Islet precursor cell (in vitro differentiated cells): ENCODE measurements at regions not wholly inside any gene's neighbourhood (a gene's known extent, or its start where the extent isn't known, plus 50 kb on each side); places are given as distances from the start of the nearest gene placed in this dataset.

Source experiments
- DNase-seq: peaks from one replicate; pipeline ENCODE4 v3.0.0-alpha.2; 2018

- DNase-seq: no peak
These were observed 332.6 kb upstream of the MANEA start for GRCh38 chr6:95244751-95245150.

GRCh38 chr6:95248499-95248898 lies 328.8 kb upstream of the MANEA start:
- no peak for DNase-seq

- DNase-seq: no peak
These were observed 328.2 kb upstream of the MANEA start for GRCh38 chr6:95249175-95249574.

- DNase-seq: no peak
These were observed 327.7 kb upstream of the MANEA start for GRCh38 chr6:95249661-95250060.

- DNase-seq: no peak
These were observed 313.5 kb upstream of the MANEA start for GRCh38 chr6:95263840-95264239.

GRCh38 chr6:95266537-95267258 lies 310.6 kb upstream of the MANEA start:
- DNase-seq: peak; percentile 78

GRCh38 chr6:95274686-95275235 lies 302.6 kb upstream of the MANEA start:
- DNase-seq: no peak

GRCh38 chr6:95279616-95280015 lies 297.7 kb upstream of the MANEA start:
- DNase-seq: no peak

- no peak for DNase-seq
These were observed 296.6 kb upstream of the MANEA start for GRCh38 chr6:95280686-95281273.

GRCh38 chr6:95285881-95286280 lies 291.5 kb upstream of the MANEA start:
- DNase-seq: no peak

GRCh38 chr6:95286874-95287273 lies 290.5 kb upstream of the MANEA start:
- no peak for DNase-seq

GRCh38 chr6:95288251-95288650 lies 289.1 kb upstream of the MANEA start:
- no peak for DNase-seq

GRCh38 chr6:95292011-95292410 lies 285.3 kb upstream of the MANEA start:
- DNase-seq: no peak

- DNase-seq: no peak
These were observed 284.1 kb upstream of the MANEA start for GRCh38 chr6:95293257-95293656.

- DNase-seq: peak; percentile 57
These were observed 283.3 kb upstream of the MANEA start for GRCh38 chr6:95294043-95294442.

- no peak for DNase-seq
These were observed 267.8 kb upstream of the MANEA start for GRCh38 chr6:95309545-95309944.

- DNase-seq: no peak
These were observed 259.2 kb upstream of the MANEA start for GRCh38 chr6:95318137-95318536.

- DNase-seq: no peak
These were observed 256.2 kb upstream of the MANEA start for GRCh38 chr6:95321126-95321525.

GRCh38 chr6:95325916-95326315 lies 251.4 kb upstream of the MANEA start:
- DNase-seq: no peak

GRCh38 chr6:95328231-95328630 lies 249.1 kb upstream of the MANEA start:
- no peak for DNase-seq

- DNase-seq: no peak
These were observed 225.1 kb upstream of the MANEA start for GRCh38 chr6:95352064-95352795.

GRCh38 chr6:95354551-95354950 lies 222.8 kb upstream of the MANEA start:
- DNase-seq: peak; percentile 35

GRCh38 chr6:95357380-95358020 lies 219.8 kb upstream of the MANEA start:
- no peak for DNase-seq
